AG04449 (cell line): ENCODE measurements at regions not wholly inside any gene's neighbourhood (a gene's known extent, or its start where the extent isn't known, plus 50 kb on each side); places are given as distances from the start of the nearest gene placed in this dataset.

Experiments used
- CTCF ChIA-PET: fragments of 350-600 bp; formaldehyde crosslinking; extraction: SDS; loops from one replicate; lab custom pipeline; 2021; ENCODE audit warnings: antibody characterized with exemption; lab: Yijun Ruan, JAX
- POLR2A ChIA-PET: fragments of 400-600, 350-600 bp; formaldehyde crosslinking; extraction: SDS; loops from one replicate; lab custom pipeline; 2020; ENCODE audit warnings: antibody characterized with exemption, inconsistent platforms; lab: Yijun Ruan, JAX
- DNase-seq: peaks from one replicate; pipeline ENCODE4 v3.0.0-alpha.2; 2010; ENCODE audit warnings: low read depth, low spot score
- H3K4me3 ChIP-seq: 2 replicates; pipeline ENCODE4 v1.5.1; 2011; ENCODE audit warnings: low read depth, mild to moderate bottlenecking, control low read depth, low read length
- CTCF ChIP-seq: IDR thresholded peaks from one replicate; pipeline ENCODE4 v1.5.1; 2011; ENCODE audit warnings: mild to moderate bottlenecking, moderate library complexity, low read length, control low read depth, inconsistent platforms; ENCODE audit not compliant: insufficient read depth; ENCODE audit errors: missing control alignments

GRCh38 chr1:30325085-30325935 lies 398.1 kb downstream of the MATN1 start:
- ChIA-PET CTCF (no interaction called here), POLR2A (no interaction called here)
- no peak for DNase-seq
- no peak for TF ChIP-seq CTCF
- no peak overlapping the region for H3K4me3 ChIP-seq

DNA sequence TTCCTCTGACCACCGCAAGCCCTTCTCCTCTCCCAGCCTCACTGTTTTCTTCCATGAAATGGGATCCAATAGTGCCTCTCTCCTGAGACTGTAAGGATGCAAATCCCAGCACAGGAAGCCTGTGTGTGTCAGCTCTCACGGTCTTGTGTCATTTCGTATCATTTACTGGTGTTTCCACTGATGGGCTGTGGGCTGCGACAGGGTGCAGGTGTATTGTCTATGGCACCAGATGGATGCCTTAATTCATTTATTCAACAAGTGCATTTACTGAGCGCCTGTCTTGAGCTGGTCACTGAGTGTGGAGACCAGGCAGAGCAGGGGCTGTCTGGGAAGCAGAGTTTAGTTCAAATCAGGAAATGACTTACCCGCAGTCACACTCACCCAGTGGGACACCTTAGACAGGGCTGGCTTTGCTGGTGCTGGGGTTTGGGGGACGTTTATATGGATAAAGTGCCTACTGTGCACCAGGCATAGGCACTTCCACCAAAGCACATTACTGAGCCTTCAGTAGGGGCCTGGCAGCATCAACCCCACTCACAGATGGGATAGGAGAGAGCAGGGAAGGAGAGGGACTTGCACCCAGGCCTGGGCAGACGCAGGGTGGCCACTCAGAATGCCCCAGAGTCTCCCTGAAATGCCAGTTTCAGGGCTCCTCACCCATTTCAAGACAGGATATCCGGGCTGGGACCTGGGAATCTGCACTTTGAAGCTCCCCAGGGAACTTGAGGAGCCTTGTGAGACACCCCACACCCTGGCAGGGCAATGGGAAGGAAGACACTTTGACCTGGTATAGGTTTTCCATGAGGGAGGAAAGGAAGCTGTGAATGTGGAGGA lies 398.9 kb downstream of the MATN1 start:
- ChIA-PET CTCF (interaction anchor here (1.0 kb wide), 1 partner anchor 56 kb away, joined by 4 read pairs; no protein-coding TSS in a partner anchor), POLR2A (no interaction called here)
- H3K4me3 ChIP-seq, result no peak overlapping the region
- no peak for DNase-seq
- TF ChIP-seq CTCF, result no peak

DNA sequence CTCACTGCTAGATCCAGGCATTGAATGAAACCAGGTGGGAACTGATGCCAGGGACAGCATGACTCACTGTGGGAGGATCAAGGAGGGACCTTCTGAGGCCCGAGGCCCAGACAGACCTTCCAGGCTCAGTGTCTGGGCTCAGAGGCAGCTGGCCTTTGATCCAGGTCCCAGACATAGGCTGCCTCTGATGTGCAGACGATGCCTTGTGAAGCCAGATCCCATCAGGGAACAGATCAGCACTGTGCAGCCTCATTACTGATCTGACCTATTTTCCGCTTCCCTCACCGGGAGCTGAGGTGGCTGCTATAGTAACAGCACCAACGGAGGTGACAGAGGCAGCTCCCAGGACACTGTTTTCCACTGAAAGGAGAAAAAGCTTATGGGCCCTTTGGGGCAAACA lies 399.5 kb downstream of the MATN1 start:
- no peak for DNase-seq
- no peak overlapping the region for H3K4me3 ChIP-seq
- ChIA-PET CTCF (interaction anchor here (1.0 kb wide), 1 partner anchor 57 kb away, joined by 4 read pairs; no protein-coding TSS in a partner anchor), POLR2A (no interaction called here)
- TF ChIP-seq CTCF, result no peak

DNA sequence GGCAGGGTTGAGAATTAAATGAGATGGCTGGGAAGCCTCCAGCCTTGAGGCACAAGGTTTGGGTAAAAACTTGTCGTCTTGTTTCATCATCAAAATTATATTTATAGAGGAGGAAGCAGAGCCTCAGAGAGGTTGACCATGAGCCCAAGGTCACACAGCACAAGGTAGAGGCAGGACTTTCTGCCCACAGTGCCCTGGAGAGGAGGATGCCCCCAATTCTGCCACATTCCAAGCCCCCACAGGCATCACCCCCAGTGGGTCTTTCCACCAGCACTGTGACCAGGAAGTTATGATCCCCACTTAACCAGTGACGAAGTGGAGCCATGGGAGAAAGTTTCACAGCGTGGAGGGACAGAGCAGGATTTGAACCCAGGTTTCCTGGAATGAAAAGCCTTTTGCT lies 400.0 kb downstream of the MATN1 start:
- no peak for TF ChIP-seq CTCF
- POLR2A ChIA-PET, result no interaction called here
- no peak overlapping the region for H3K4me3 ChIP-seq
- DNase-seq, result no peak
- CTCF ChIA-PET, result interaction anchor here (1.0 kb wide), 1 partner anchor 57 kb away, joined by 4 read pairs; no protein-coding TSS in a partner anchor

DNA sequence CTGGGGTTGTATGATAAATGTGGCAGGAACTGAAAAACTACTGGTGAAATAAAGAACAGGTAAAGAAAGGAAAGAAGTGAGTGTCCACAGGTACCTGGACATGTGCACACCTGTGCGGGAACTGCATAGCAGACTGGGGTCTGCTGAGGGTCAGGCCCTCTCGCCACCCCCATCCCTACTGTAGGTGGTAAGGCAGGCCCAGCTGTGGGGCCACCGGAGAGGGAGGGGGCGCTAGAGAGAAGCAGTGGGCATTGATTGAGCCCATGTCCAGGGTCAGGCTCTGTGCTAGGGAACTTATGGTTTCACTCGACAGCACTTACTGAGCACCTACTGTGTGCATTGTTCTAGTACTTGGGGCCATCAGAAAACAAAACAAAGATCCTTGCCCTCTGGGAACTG lies 400.5 kb downstream of the MATN1 start:
- TF ChIP-seq CTCF, result no peak
- ChIA-PET POLR2A (no interaction called here), CTCF (no interaction called here)
- no peak overlapping the region for H3K4me3 ChIP-seq
- DNase-seq, result no peak
